ENCODE measurements at regions not wholly inside any gene's neighbourhood (a gene's known extent, or its start where the extent isn't known, plus 50 kb on each side); places are given as distances from the start of the nearest gene placed in this dataset.

- no peak for TF ChIP-seq MYC (IDR thresholded peaks at IDR 0.05; ENCODE audit: low read depth, low read length)
- no peak for TF ChIP-seq POLR2A (IDR thresholded peaks at IDR 0.05; ENCODE audit: low read depth, low read length)
- TF ChIP-seq POLR2AphosphoS5 (IDR thresholded peaks at IDR 0.05; ENCODE audit: insufficient read depth, low read depth, low read length), result no peak
- TF ChIP-seq CTCF (IDR thresholded peaks at IDR 0.05; ENCODE audit: extremely low read depth in 1 of 2, insufficient read depth in 1 of 2, low read depth in 1 of 2, low read length in 2 of 2), result no peak
- TF ChIP-seq, protein P1, sequence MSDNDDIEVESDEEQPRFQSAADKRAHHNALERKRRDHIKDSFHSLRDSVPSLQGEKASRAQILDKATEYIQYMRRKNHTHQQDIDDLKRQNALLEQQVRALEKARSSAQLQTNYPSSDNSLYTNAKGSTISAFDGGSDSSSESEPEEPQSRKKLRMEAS (IDR thresholded peaks at IDR 0.05; ENCODE audit: insufficient read depth, insufficient read length), result no peak
- TF ChIP-seq EZH2 (IDR thresholded peaks at IDR 0.05; ENCODE audit: borderline replicate concordance, low read depth, low read length, severe bottlenecking), result no peak
Measured at GRCh38 chr3:22990291-22991200, 212.6 kb upstream of the UBE2E2 start.

Measured in endothelial cell of umbilical vein (primary cell).